Jurkat, Clone E6-1 (cell line): ENCODE measurements at regions not wholly inside any gene's neighbourhood (a gene's known extent, or its start where the extent isn't known, plus 50 kb on each side); places are given as distances from the start of the nearest gene placed in this dataset.
A peak's percentile ranks its signal among the peaks of the same experiment; 100 is the strongest.
"Not testable (repeated sequence)": the region's sequence is repeated elsewhere in the genome, so short reads cannot be mapped to it uniquely, and the experiment has no call there.

Experiments
- DNase-seq: peaks from one replicate; pipeline ENCODE4 v3.0.0-alpha.2; 2011; ENCODE audit warnings: low read depth, low spot score
- H3K4me3 ChIP-seq: 2 replicates; pipeline ENCODE4 v1.5.1; 2011; ENCODE audit warnings: mild to moderate bottlenecking, low read length, control low read depth, moderate library complexity

DNA sequence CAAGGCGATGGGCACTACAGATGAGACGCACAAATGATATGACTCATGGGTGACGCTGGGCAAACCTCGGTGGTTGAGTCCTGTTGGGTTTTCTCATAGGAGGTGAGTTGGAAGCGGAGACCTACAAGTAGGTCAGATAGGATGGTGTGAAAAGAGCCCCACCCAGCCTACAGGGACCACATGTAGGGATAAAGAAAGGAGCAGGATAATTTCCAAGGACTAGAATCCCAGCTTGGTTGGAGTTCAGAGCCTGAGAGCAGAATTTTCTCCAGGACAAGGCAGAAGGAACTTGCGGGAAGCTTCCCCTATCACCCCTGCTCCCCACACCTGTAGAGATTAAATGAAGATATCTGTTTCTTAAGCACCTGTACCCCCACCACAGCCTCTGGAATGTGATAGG lies 489.7 kb upstream of the CDH4 start:
- no peak overlapping the region for H3K4me3 ChIP-seq
- no peak for DNase-seq

DNA sequence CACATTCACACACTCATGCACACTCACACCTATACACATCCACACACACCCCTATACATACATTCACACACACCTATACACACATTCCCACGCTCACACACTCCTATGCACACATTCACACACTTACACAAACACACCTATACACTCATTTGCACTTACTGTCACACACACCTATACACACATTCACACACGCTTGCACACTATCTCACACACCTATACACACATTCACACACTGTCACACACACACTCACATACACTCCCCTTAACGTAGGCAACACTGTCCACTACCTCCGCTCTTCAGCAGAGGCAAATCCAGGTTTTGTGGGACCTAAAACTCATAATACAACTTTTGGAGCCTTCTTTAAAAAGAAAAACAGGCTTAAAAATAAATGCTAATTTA lies 487.7 kb upstream of the CDH4 start:
- no peak for DNase-seq
- H3K4me3 ChIP-seq, result no peak overlapping the region

DNA sequence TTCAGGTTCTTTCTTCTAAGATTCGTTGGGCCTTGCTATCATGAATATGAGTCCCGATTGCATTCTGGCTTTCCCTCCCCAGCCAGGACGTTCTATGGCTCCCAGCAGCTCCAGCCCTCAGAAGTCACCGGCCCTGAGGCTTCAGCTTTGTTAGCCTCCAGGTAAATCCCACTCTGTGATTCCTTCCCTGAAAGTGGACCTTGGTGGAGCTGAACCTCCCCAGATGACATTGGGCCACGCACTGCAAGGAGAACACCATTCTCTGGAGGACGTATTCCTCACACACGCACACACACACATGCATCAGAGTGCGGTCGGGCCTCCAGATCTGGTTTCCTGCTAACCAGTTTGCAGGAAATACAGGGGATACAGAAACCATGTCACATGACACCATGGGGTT lies 487.3 kb upstream of the CDH4 start:
- H3K4me3 ChIP-seq, result no peak overlapping the region
- peak; percentile 39 for DNase-seq

DNA sequence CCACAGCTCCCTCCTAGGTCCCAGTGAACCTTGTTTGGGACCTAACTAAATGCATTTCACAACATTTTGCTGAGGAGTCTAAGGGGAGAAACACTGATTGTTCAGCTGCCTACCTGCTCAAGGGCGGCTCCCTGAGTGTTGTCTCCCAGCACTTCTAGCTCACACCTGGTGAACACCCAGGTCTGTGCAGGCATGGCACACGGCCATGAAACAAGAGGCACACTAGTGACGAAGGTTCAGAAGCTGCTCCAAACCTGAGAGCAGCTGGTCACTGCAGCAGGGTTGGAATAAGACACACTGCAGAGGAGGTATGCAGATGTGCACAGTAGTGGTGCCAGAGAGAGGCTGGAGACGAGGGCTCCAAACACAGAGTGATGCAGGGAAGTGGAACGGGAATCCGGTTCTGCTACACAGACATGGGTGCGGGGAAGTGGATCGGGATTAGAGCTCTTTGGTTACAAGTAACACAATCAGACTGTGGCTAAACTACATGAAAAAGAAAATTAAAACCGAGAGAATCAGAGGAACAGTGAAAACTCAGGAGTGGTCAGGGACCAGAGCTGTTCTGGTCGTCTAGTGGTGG lies 486.1 kb upstream of the CDH4 start:
- no peak for DNase-seq
- no peak overlapping the region for H3K4me3 ChIP-seq

DNA sequence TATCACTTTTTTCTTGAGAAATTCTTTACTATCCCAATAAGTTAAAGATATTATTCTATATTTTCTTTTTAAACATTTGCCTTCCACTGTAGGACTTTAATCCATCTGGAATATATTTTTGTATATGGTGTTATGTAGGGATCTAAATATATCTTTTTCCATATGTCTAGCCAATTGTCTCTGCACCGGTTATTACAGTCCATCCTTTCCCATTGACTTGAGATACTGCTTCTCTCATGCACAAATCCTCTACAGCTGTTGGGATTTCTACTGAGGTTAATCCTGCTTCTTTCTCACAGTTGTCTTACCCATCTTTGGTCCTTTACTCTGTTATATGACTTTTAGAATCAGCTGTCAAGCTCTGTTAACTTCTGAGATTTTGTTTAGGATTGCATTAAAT lies 483.8 kb upstream of the CDH4 start:
- DNase-seq, result no peak
- no peak overlapping the region for H3K4me3 ChIP-seq

DNA sequence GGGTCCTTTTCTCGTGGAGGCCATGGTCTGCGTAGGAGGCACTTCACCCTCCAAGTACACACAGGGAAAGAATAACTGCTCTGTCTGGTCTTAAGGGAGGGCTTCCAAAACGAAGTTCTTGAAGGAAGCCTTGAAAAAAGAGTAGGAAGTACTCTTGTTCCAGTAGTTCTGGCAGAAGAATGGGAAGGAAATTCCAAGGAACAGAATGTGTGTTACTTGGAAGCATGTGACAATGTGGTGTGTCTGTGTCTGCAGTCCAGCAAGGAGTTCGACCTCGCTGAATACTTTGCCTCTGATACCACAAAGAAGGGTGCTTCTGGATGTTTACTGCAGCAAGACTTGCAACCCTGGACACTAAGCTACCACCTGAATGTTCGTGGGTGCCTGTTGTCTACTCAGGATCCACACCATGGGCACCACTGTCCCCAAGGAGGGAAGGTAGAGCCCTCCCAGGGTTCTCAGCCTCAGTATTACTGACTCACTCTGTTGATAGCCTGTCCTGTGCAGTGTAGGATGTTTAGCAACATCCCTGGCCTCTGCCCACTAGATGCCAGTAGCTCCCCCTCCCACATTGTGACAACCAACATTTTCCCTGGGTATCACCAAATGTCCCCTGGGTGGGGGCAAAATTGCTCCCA lies 471.6 kb upstream of the CDH4 start:
- no peak for DNase-seq
- no peak overlapping the region for H3K4me3 ChIP-seq

DNA sequence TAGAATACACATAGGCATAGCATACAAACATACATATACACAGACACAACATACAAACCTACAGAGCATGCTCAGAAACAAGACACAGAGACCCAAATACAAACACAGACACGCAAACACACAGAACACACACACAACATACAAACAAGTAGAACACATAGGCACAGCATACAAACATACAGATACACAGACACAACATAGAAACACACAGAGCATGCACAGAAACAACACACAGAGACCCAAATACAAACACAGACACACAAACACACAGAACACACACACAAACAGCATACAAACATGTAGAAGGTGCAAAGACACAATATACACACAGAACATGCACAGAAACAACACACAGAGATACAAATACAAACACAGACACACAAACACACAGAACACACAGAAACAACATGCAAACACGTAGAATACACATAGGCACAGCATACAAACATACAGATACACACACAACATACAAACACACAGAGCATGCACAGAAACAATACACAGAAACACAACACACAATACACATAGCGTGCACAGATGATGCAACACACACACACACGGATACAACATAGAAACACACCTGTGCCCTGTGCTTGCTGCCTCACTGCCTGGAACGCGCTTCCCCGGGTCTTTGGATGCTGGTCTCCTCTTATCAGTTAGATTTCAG lies 469.0 kb upstream of the CDH4 start:
- no peak overlapping the region for H3K4me3 ChIP-seq
- no peak for DNase-seq

DNA sequence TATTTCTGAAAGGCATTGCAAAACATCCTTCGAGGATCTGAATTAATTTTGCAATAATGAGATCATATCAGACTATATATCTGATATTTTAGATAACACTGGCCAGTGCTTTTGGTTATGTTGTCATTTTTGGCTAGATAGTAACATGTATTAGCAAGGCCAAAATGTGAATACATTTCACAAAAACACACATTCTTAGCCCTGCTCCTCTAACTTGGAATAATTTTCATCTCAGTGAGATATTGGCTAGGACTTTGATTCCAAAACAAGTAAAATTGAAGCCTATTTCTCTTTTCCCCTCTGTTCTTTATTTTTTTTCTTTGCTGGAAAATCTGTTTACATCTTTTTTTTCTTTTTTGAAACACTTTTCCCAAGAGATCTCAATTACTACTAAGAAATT lies 466.8 kb upstream of the CDH4 start:
- DNase-seq, result no peak
- H3K4me3 ChIP-seq, result no peak overlapping the region

DNA sequence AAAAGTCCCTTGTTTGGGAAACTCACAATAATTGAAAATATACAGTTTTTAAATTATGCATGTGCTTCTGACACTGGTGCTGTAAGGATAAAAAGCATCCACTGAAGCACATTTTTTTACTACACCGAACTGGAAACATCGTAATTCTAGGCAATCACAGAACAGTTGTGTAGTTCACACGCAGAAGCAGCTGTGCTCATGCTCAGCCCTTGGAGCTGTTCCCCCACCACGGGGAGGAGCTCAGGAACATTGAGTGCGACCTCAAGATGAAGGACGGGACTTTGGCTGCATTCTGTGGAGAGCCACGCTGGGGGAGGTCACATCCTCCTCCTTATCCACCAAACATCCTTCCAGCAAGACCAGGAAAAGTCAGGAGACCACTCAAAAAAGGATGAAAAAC lies 466.3 kb upstream of the CDH4 start:
- H3K4me3 ChIP-seq, result no peak overlapping the region
- DNase-seq, result no peak

DNA sequence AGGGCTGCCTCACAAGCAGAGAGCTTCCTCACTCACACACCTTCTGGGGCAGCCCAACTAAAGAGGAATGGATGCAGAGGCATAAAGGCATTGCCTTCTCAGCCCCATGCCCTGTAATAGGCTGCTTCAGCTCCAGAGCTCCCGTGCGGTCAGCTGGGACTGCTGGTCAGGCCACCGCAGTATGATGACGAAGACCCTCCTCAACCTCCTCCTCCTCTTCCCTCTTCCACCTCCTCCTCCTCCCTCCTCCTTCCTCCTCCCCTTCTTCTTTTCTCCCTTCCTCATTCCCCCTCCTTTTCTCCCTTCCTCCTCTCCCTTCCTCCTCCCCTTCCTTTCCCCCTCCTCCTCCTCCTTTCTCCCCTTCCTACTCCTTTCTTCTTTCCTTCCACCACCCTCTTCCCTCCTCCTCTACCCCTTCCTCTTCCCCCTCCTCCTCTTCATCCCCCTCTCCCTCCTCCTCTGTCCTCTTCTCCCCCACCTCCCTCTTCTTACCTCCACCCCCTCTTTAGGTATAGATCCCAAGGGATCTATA lies 465.3 kb upstream of the CDH4 start:
- DNase-seq, result no peak

DNA sequence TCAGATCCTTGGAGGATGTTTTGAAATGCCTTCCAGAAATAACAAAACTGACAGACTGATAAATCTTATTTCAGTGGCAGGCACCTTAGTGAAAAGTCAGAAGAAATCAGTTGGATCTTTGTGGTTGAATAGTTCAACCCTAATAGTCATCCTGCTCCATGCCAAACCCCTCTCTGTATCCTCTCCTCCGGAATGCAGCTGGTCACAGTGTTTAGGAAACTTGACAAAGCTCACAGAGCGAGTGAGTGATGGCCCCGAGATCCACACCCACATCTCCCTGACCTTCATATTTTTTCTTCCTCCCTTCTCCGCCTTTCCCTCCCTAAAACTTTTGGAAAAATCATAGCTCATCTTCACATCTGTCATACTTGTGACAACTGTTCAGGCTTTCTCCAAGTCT lies 464.8 kb upstream of the CDH4 start:
- DNase-seq, result no peak
- H3K4me3 ChIP-seq, result no peak overlapping the region

More for the DNA sequence above, 465.3 kb upstream of the CDH4 start:
- H3K4me3 ChIP-seq, result no peak overlapping the region

DNA sequence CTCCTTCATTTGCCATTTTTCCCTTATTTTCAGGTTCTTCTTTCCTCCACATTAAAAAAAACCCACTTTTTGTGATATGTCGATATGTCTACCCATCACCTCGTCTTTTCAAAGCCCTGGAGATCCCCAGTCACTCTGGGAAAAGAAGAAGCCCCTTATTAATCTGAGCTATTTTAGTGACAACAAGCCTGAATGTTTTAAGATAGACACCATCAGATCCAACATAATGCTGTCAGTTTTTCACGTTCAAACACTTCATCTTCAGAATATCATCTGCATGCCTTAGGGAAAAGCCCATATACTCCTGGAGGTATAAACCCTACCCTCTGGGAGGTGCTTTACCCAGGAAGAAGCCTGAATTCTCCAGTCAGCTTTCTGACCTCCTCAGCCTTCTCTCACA lies 464.0 kb upstream of the CDH4 start:
- no peak overlapping the region for H3K4me3 ChIP-seq
- DNase-seq, result no peak

DNA sequence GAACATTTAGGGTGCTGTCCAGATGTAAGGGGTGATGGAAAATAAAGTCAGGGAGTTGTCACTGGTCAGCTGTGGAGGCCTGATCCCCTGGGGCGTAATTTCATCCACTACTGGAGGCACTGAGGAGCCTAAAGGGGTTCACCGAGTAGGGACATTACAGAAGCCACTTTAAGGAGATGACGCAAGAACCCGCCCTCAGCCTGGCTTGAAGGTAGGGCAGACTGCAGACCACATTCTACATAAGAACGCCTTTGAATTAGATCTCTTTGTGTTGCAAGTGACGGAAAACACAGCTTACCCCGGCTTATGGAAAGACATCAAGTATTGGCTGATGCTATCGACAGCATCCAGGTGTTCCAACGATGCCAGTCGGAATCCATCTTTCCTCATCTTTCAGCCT lies 462.7 kb upstream of the CDH4 start:
- DNase-seq, result peak; percentile 32
- H3K4me3 ChIP-seq, result no peak overlapping the region

DNA sequence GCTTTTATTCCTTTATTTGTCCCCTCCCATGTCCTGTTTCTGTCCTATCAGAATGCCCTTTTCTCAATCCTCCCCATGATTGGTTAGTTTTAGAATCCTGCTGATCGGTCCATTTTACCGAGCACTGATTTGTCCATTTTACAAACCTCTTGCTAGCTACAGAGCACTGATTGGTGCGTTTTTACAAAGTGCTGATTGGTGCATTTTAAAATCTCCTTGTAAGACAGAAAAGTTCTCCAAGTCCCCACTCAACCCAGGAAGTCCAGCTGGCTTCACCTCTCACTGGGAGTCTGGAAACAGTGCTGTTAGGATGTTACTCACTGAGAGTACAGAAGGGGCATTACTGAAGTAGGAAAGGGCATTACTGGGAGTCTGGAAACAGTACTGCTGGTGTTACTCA lies 461.7 kb upstream of the CDH4 start:
- H3K4me3 ChIP-seq, DNase-seq: not testable (repeated sequence)

DNA sequence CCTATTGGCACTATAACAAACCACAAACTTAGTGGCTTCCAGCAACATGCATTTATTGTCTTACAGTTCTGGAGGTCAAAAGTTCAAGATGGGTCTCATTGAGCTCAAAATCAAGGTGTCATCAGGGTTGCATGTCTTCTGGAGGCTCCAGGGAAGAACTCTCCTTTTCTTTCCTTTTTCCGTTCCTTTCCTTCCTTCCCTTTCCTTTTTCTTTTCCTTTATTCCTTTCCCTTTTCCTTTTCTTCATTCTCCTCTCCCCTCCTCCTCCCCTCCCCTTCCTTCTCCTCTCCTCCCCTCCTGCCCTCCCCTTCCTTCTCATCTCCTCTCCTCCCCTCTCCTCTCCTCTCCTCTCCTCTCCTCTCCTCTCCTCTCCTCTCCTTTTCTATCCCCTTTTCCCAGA lies 460.2 kb upstream of the CDH4 start:
- no peak for DNase-seq

DNA sequence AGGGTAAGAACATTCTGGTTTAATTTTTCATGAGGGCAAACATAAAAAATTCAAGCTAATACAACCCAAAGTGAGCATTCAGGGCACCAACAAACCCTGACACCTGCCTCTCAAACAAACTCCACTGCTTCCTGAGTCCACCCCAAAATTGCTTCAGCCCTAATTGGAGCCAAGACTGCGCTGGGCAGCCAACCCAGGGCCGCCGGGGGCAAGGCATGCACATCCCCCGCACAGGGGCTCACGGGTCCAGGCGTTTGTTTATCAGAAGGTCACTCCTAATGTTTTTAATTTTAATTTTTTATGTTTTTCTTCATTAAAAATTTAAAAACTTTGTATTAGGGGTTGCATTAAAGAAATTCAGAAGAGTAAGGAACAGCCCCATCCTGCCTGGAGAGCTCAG lies 459.1 kb upstream of the CDH4 start:
- no peak for DNase-seq
- no peak overlapping the region for H3K4me3 ChIP-seq

More for the DNA sequence above, 460.2 kb upstream of the CDH4 start:
- no peak overlapping the region for H3K4me3 ChIP-seq

DNA sequence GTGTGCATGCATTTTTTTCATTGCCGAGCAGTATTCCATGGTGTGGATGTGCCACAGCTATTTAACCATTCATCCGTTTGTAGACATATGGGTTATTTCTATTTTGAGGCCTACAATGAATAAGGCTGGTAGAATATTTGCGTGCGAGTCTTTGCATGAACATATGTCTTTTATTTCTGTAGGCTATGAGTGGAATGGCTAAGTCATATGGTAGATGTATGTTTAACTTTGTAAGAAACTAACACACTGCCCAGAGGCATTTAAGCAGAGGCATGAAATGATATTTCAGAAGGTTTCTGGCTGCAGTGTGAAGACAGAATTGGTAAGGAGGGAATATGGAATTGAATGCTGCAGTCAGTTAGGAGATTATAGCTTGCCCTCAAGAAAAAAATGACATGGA lies 457.4 kb upstream of the CDH4 start:
- no peak overlapping the region for H3K4me3 ChIP-seq
- DNase-seq, result no peak

DNA sequence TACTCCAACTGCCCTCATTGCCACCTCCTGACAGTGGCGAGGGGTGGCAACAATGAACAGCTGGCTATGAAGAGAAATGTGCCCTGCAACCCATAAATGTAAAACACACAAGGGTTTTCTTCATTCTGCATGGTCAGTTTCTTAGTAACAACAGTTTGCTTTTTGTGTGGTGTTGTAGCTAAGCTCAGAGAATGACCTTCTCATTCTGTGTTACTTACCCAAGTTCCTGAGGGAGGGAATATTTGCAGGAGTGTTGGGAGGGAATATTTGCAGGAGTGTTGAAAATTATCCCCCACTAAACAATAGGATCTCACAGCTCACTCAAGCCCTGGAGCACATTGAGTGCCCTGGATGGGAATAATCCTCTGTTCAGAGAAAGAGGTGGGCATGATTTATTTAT lies 456.4 kb upstream of the CDH4 start:
- no peak for DNase-seq
- no peak overlapping the region for H3K4me3 ChIP-seq

DNA sequence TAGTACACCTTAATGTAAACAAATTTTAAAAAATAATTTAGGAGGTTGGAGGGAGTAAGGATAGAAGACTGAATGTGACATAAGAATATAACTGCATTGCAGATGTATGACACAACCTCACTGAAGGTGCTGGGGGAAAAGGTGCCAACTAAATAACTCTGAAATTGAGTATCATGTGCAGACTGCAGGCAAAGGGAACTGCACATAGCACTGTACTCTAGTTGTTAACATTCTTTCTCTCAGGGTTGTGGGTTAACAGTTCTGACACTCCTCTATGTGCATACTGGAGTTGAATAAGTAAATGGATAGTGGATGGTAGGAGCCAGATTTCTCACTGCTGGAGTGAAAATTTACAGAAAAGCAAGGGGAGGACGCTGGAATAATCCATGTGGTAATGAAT lies 451.9 kb upstream of the CDH4 start:
- no peak overlapping the region for H3K4me3 ChIP-seq
- DNase-seq, result no peak

DNA sequence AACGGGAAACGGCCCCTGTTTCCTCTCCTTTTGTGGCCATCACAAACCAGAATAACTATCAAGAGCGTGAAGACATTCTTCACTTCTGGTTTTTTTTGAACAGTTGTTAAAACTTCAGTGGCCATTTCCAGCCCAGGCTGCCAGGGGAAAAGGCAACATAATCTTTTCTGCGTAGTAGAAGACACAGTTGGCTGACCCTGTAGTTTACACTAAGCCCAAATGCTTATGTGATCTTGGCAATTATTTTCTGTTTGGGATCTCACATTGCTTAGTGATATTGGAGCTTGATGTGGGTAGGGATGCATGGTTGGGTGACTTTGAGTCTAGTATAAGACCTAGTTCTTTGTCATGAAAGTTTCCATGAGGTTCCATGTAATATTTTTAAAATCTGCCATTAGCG lies 449.4 kb upstream of the CDH4 start:
- no peak for DNase-seq
- H3K4me3 ChIP-seq, result no peak overlapping the region
